Stimulated activated memory B cell treated with anti-CD40 and anti-IgM and Interleukin-4, amounts not matched to agents 10 μg/mL and 1 μg/mL and 100 μg/mL, for 72 hours (primary cell): ENCODE measurements at regions not wholly inside any gene's neighbourhood (a gene's known extent, or its start where the extent isn't known, plus 50 kb on each side); places are given as distances from the start of the nearest gene placed in this dataset.
"Not testable (repeated sequence)": the region's sequence is repeated elsewhere in the genome, so short reads cannot be mapped to it uniquely, and the experiment has no call there.

Experiments
- ATAC-seq: fragments of 150-1000 bp; cut with Tn5 transposase; 2 replicates; pipeline ENCODE4 v1.10.0; 2021
- H3K27ac Mint-ChIP-seq: one replicate; pipeline ENCODE4 v1.8.0; 2022; ENCODE audit warnings: mild to moderate bottlenecking, mixed read lengths
- H3K27me3 Mint-ChIP-seq: one replicate; pipeline ENCODE4 v1.8.0; 2022; ENCODE audit warnings: mixed read lengths
- H3K36me3 Mint-ChIP-seq: one replicate; pipeline ENCODE4 v1.8.0; 2022; ENCODE audit warnings: mixed read lengths
- H3K4me1 Mint-ChIP-seq: one replicate; pipeline ENCODE4 v1.8.0; 2022; ENCODE audit warnings: mixed read lengths
- H3K4me3 Mint-ChIP-seq: one replicate; pipeline ENCODE4 v1.8.0; 2022; ENCODE audit warnings: mild to moderate bottlenecking, moderate library complexity, mixed read lengths
- H3K9me3 Mint-ChIP-seq: one replicate; pipeline ENCODE4 v1.8.0; 2022; ENCODE audit warnings: mixed read lengths

- no peak for ATAC-seq
- no peaks in the 10 kb centered on the region for H3K36me3 Mint-ChIP-seq
- H3K27me3 Mint-ChIP-seq: no peaks in the 10 kb centered on the region
- H3K4me1 Mint-ChIP-seq: peaks cover 3% of the 10 kb centered on the region
- H3K9me3 Mint-ChIP-seq: no peaks in the 10 kb centered on the region
- no peak overlapping the region for H3K4me3 Mint-ChIP-seq
- H3K27ac Mint-ChIP-seq: no peak overlapping the region
Measured at GRCh38 chr7:106372595-106373318, 88.0 kb upstream of the NAMPT start.

DNA sequence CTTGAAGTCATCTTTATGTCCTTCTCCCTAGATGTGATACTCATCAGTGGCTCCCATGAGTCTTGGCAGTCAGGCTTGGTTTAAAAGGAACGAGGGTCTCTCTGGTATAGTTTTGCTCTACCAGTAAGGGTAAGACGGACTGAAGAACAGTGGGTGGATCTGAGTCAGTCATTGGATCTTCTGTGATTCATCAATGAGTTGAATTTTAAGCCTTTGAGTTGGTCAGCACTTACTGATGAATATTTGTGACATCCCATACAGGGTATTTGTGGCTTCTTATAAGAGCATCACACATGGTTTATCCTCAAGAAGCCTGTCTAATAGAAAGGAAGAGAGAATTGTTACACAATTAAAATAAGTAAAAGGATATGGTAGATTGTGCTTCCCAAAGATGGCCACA, 87.3 kb upstream of the NAMPT start:
- no peak for ATAC-seq
- no peak overlapping the region for H3K27ac Mint-ChIP-seq
- peaks cover 6% of the 10 kb centered on the region for H3K4me1 Mint-ChIP-seq
- no peaks in the 10 kb centered on the region for H3K27me3 Mint-ChIP-seq
- no peaks in the 10 kb centered on the region for H3K36me3 Mint-ChIP-seq
- no peaks in the 10 kb centered on the region for H3K9me3 Mint-ChIP-seq
- H3K4me3 Mint-ChIP-seq: no peak overlapping the region

- Mint-ChIP-seq H3K4me1 (peaks cover 7% of the 10 kb centered on the region), H3K27ac (no peak overlapping the region), H3K4me3 (no peak overlapping the region), H3K36me3 (no peaks in the 10 kb centered on the region), H3K27me3 (no peaks in the 10 kb centered on the region), H3K9me3 (no peaks in the 10 kb centered on the region)
- ATAC-seq: no peak
Measured at GRCh38 chr7:106371629-106372028, 86.8 kb upstream of the NAMPT start.

- Mint-ChIP-seq H3K36me3 (no peaks in the 10 kb centered on the region), H3K27ac (no peak overlapping the region), H3K4me3 (no peak overlapping the region), H3K4me1 (peaks cover 7% of the 10 kb centered on the region), H3K27me3 (no peaks in the 10 kb centered on the region), H3K9me3 (no peaks in the 10 kb centered on the region)
- ATAC-seq: no peak
Measured at GRCh38 chr7:106370542-106370941, 85.8 kb upstream of the NAMPT start.

DNA sequence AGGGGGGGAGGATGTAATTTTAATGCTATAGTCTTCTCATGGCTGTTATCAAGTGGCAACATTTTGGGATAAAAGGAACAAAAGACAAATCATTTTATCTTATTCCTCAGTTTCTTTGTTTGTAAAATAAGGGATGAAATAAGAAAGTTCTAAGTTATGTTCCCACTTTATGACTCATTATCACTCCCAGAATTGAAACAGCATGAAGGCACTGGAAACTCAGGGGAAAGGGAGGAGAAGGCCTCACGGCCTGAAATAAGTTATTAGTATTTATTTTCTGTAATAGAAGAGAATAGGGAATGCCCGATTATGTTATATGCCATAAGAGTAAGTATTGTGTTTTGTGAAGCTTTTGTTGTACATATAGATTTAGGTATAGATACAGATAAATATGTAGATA, 85.0 kb upstream of the NAMPT start:
- no peaks in the 10 kb centered on the region for H3K36me3 Mint-ChIP-seq
- H3K9me3 Mint-ChIP-seq: no peaks in the 10 kb centered on the region
- no peak for ATAC-seq
- no peak overlapping the region for H3K4me3 Mint-ChIP-seq
- H3K27ac Mint-ChIP-seq: no peak overlapping the region
- H3K27me3 Mint-ChIP-seq: no peaks in the 10 kb centered on the region
- H3K4me1 Mint-ChIP-seq: peaks cover 7% of the 10 kb centered on the region

DNA sequence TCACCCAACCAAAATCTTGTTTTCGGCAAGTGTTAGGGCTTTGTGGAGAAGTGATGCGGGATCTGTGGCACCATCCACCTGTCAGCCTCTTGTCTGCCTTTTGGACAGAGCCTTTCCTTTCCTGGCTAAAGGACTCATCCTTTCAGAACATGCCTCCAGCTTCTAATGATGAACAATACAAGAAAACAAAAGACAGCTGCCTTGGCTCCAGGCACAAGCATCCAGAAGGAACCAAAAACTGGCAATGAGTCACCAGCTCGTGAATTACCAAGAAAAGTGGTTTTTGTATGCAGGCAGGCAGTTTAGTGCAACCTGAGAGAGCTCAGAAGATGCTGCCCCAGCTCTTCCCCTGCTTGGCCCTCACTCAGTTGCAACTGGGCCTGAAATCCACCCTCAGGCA, 84.6 kb upstream of the NAMPT start:
- Mint-ChIP-seq H3K4me1 (peaks cover 7% of the 10 kb centered on the region), H3K9me3 (no peaks in the 10 kb centered on the region), H3K27ac (no peak overlapping the region), H3K4me3 (no peak overlapping the region), H3K36me3 (no peaks in the 10 kb centered on the region), H3K27me3 (no peaks in the 10 kb centered on the region)
- ATAC-seq: no peak

DNA sequence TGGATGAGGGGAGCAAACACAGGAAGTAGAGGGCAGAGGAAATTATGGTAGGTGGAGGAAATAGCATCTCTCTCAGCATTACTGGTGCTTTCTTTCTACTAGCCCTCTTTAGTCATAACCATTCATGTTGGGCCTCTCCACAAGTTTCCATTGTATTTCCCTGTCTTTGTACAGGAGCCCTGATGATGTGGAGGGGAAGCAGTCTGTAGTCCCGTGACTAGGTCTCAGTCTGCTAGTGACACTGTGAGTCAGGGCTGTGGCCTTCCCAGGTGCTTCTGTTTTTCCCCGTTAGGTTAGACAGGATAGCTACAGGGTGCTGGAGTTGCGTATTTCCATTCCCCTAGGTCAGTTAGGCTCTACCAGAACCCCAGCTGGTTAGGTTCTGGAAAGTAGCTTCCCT, 82.9 kb upstream of the NAMPT start:
- peak; percentile 16 for ATAC-seq
- Mint-ChIP-seq H3K27ac (no peak overlapping the region), H3K4me3 (no peak overlapping the region)

DNA sequence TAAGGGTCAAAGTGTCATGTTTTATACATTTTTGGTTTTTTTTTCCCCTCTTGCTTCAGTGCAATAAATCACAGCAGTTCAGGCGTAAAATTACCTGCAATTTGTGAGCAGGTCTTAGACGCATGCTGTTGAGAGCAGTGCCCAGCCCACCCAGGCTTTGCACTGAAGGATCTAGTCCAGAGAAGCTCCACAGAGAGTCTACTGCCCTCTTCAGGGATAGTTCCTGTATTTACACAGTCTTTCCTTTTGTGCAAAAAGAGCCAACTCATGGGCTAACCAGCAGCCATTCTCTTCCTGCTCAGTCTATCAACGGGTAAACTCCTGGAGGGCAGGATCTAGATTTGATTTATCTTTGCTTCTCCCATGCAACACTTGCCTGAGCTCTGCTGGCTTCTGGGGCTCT, 82.2 kb upstream of the NAMPT start:
- H3K4me1 Mint-ChIP-seq: peaks cover 13% of the 10 kb centered on the region
- no peak overlapping the region for H3K4me3 Mint-ChIP-seq
- H3K36me3 Mint-ChIP-seq: no peaks in the 10 kb centered on the region
- ATAC-seq: peak; percentile 45
- H3K9me3 Mint-ChIP-seq: no peaks in the 10 kb centered on the region
- H3K27me3 Mint-ChIP-seq: no peaks in the 10 kb centered on the region
- H3K27ac Mint-ChIP-seq: no peak overlapping the region

More for the DNA sequence above, 82.9 kb upstream of the NAMPT start:
- Mint-ChIP-seq H3K4me1 (peaks cover 7% of the 10 kb centered on the region), H3K36me3 (no peaks in the 10 kb centered on the region), H3K9me3 (no peaks in the 10 kb centered on the region), H3K27me3 (no peaks in the 10 kb centered on the region)

GRCh38 chr7:106365252-106366005, 80.6 kb upstream of the NAMPT start:
- H3K4me3 Mint-ChIP-seq: no peak overlapping the region
- no peak overlapping the region for H3K27ac Mint-ChIP-seq
- no peaks in the 10 kb centered on the region for H3K9me3 Mint-ChIP-seq
- peaks cover 16% of the 10 kb centered on the region for H3K27me3 Mint-ChIP-seq
- no peaks in the 10 kb centered on the region for H3K36me3 Mint-ChIP-seq
- ATAC-seq: peak; percentile 45
- H3K4me1 Mint-ChIP-seq: peaks cover 14% of the 10 kb centered on the region

GRCh38 chr7:106362507-106362906, 77.7 kb upstream of the NAMPT start:
- Mint-ChIP-seq H3K27me3 (peaks cover 28% of the 10 kb centered on the region), H3K4me1 (peaks cover 11% of the 10 kb centered on the region)
- ATAC-seq, H3K36me3 Mint-ChIP-seq, H3K4me3 Mint-ChIP-seq, H3K27ac Mint-ChIP-seq, H3K9me3 Mint-ChIP-seq: not testable (repeated sequence)

DNA sequence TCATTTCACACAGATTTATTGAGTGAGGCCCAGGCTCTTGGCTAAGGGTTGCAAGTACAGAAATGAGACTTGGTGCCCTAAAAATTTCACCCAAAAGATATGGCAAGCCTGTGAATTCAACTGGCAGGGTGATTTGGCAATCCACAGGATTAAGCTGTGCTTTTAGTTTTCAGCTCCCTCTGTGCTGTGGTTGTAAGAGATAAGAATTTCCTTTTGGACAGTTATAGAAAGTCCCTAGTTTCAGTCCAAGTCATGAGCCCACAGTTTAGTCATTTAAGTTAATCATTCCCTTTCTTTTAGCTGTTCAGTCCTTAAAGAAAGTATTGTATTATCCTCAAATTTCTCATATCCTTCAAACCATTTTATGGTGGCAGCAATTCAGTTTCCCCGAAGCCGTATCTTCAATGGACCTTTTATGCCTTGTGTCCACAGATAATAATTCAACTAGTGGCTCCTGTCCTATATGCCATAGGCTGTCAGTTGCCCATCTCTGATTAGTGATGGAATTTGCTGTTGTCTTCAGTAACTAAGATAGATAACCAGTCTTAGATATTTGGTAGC, 73.4 kb upstream of the NAMPT start:
- Mint-ChIP-seq H3K9me3 (peaks cover 3% of the 10 kb centered on the region), H3K27me3 (peaks cover 37% of the 10 kb centered on the region), H3K4me1 (peaks cover 7% of the 10 kb centered on the region), H3K4me3 (no peak overlapping the region), H3K27ac (no peak overlapping the region), H3K36me3 (no peaks in the 10 kb centered on the region)
- ATAC-seq: no peak

DNA sequence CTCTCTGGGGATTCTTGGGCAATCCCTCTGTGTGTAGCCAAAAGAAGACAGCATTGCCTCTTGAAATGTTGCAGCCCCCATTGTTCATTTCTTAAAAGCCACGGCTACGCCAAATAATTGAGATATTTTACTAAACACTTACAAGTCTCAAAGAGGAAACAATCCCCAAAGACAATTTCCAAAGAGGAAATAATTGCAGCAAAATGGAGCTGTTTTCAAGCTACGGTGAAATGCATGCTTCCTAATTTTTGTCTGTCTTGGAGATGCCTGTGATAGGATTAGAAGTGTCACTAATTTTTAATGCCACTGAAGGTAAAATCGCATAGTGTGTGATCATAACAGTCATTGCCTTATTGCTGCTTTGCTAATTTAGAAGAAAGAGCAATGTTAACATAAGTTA, 72.9 kb upstream of the NAMPT start:
- ATAC-seq: no peak
- Mint-ChIP-seq H3K9me3 (peaks cover 3% of the 10 kb centered on the region), H3K27me3 (peaks cover 37% of the 10 kb centered on the region), H3K4me1 (peaks cover 7% of the 10 kb centered on the region), H3K27ac (no peak overlapping the region), H3K4me3 (no peak overlapping the region), H3K36me3 (no peaks in the 10 kb centered on the region)

- H3K4me3 Mint-ChIP-seq: no peak overlapping the region
- no peaks in the 10 kb centered on the region for H3K4me1 Mint-ChIP-seq
- ATAC-seq: no peak
- peaks cover 16% of the 10 kb centered on the region for H3K27me3 Mint-ChIP-seq
- no peaks in the 10 kb centered on the region for H3K36me3 Mint-ChIP-seq
- peaks cover under 1% of the 10 kb centered on the region for H3K9me3 Mint-ChIP-seq
- no peak overlapping the region for H3K27ac Mint-ChIP-seq
Measured at GRCh38 chr7:106354822-106355221, 70.0 kb upstream of the NAMPT start.

GRCh38 chr7:106353944-106354343, 69.2 kb upstream of the NAMPT start:
- no peaks in the 10 kb centered on the region for H3K4me1 Mint-ChIP-seq
- peaks cover 9% of the 10 kb centered on the region for H3K27me3 Mint-ChIP-seq
- H3K36me3 Mint-ChIP-seq: no peaks in the 10 kb centered on the region
- H3K9me3 Mint-ChIP-seq: peaks cover 3% of the 10 kb centered on the region
- no peak overlapping the region for H3K27ac Mint-ChIP-seq
- no peak for ATAC-seq
- no peak overlapping the region for H3K4me3 Mint-ChIP-seq

DNA sequence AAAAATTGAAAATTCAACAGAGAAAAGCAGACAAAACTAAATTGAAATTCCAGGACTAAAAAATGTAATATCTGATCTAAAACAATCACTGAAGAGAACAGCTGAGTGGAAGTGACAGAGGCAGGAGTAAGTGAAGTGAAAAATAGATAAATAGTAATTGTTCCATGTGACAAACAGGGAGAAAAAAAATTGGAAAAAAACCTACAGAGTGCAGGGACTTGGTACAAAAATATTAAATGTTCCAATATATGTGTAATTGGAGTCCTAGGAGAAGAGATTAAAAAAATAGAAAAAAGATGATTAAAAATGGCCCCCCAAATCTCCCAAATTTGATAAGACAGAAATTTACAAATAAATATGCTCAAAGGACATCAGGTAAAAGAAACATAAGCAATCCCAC, 63.4 kb upstream of the NAMPT start:
- Mint-ChIP-seq H3K27ac (no peak overlapping the region), H3K27me3 (no peaks in the 10 kb centered on the region), H3K4me3 (no peak overlapping the region), H3K4me1 (peaks cover 37% of the 10 kb centered on the region), H3K9me3 (peaks cover 25% of the 10 kb centered on the region), H3K36me3 (peaks cover 22% of the 10 kb centered on the region)
- ATAC-seq: no peak
